H9 (cell line): ENCODE measurements at regions not wholly inside any gene's neighbourhood (a gene's known extent, or its start where the extent isn't known, plus 50 kb on each side); places are given as distances from the start of the nearest gene placed in this dataset.

Source experiments
- DNase-seq: peaks from one replicate; pipeline ENCODE4 v3.0.0-alpha.2; 2017
- H2AFZ ChIP-seq: one replicate; pipeline ENCODE4 v1.6.1; 2013; ENCODE audit warnings: mild to moderate bottlenecking, low read length, control low read depth, moderate library complexity
- H2AK5ac ChIP-seq: 2 replicates; pipeline ENCODE4 v1.6.1; 2013; ENCODE audit warnings: low read length, control low read depth, mixed read lengths; ENCODE audit not compliant: insufficient read length
- H2BK120ac ChIP-seq: one replicate; pipeline ENCODE4 v1.6.1; 2013; ENCODE audit warnings: low read depth, mild to moderate bottlenecking, low read length, control low read depth, inconsistent platforms; ENCODE audit not compliant: poor library complexity, severe bottlenecking
- H2BK12ac ChIP-seq: 2 replicates; pipeline ENCODE4 v1.6.1; 2013; ENCODE audit warnings: low read length, control low read depth, mixed read lengths, low read depth; ENCODE audit not compliant: insufficient read length
- H2BK15ac ChIP-seq: 2 replicates; pipeline ENCODE4 v1.6.1; 2013; ENCODE audit warnings: low read depth, low read length, control low read depth
- H2BK20ac ChIP-seq: one replicate; pipeline ENCODE4 v1.6.1; 2013; ENCODE audit warnings: low read depth, mild to moderate bottlenecking, low read length, control low read depth, inconsistent platforms; ENCODE audit not compliant: poor library complexity, severe bottlenecking
- H2BK5ac ChIP-seq: 2 replicates; pipeline ENCODE4 v1.6.1; 2013; ENCODE audit warnings: low read length, control low read depth, mixed read lengths; ENCODE audit not compliant: insufficient read length
- H3K14ac ChIP-seq: 2 replicates; pipeline ENCODE4 v1.6.1; 2013; ENCODE audit warnings: low read length, control low read depth; ENCODE audit not compliant: insufficient read depth
- H3K18ac ChIP-seq: 2 replicates; pipeline ENCODE4 v1.6.1; 2013; ENCODE audit warnings: low read depth, mild to moderate bottlenecking, mixed read lengths, low read length, control low read depth; ENCODE audit not compliant: insufficient read length
- H3K23ac ChIP-seq: 2 replicates; pipeline ENCODE4 v1.6.1; 2013; ENCODE audit warnings: low read length, control low read depth, mixed read lengths, low read depth; ENCODE audit not compliant: insufficient read length
- H3K23me2 ChIP-seq: 2 replicates; pipeline ENCODE4 v1.6.1; 2013; ENCODE audit warnings: low read depth, mild to moderate bottlenecking, mixed read lengths, low read length, control low read depth; ENCODE audit not compliant: insufficient read length, poor library complexity, severe bottlenecking
- H3K27ac ChIP-seq: 2 replicates; pipeline ENCODE4 v1.5.1; 2013; ENCODE audit warnings: low read length, control low read depth, mixed read lengths, low read depth; ENCODE audit not compliant: insufficient read length
- H3K27me3 ChIP-seq: 2 replicates; pipeline ENCODE4 v1.6.1; 2013; ENCODE audit warnings: low read length, control low read depth, inconsistent platforms; ENCODE audit not compliant: insufficient read depth
- H3K4ac ChIP-seq: 2 replicates; pipeline ENCODE4 v1.6.1; 2013; ENCODE audit warnings: low read depth, mild to moderate bottlenecking, control low read depth, inconsistent platforms, low read length, moderate library complexity
- H3K4me1 ChIP-seq: 2 replicates; pipeline ENCODE4 v1.6.1; 2013; ENCODE audit warnings: low read length, control low read depth, inconsistent platforms; ENCODE audit not compliant: insufficient read depth
- H3K4me2 ChIP-seq: 2 replicates; pipeline ENCODE4 v1.6.1; 2013; ENCODE audit warnings: low read length, control low read depth, mixed read lengths; ENCODE audit not compliant: insufficient read length, insufficient read depth
- H3K56ac ChIP-seq: 2 replicates; pipeline ENCODE4 v1.6.1; 2013; ENCODE audit warnings: low read depth, mild to moderate bottlenecking, mixed read lengths, low read length, control low read depth; ENCODE audit not compliant: insufficient read length
- H3K79me1 ChIP-seq: 2 replicates; pipeline ENCODE4 v1.6.1; 2013; ENCODE audit warnings: low read depth, mild to moderate bottlenecking, moderate library complexity, low read length, control low read depth, inconsistent platforms; ENCODE audit not compliant: insufficient read depth, poor library complexity, severe bottlenecking
- H3K79me2 ChIP-seq: 2 replicates; pipeline ENCODE4 v1.6.1; 2013; ENCODE audit warnings: low read length, control low read depth, inconsistent platforms; ENCODE audit not compliant: insufficient read depth
- H3K9ac ChIP-seq: 2 replicates; pipeline ENCODE4 v1.6.1; 2013; ENCODE audit warnings: low read length, control low read depth, mixed read lengths; ENCODE audit not compliant: insufficient read length; ENCODE audit errors: extremely low read depth
- H3K9me3 ChIP-seq: one replicate; pipeline ENCODE4 v1.6.1; 2013; ENCODE audit warnings: low read depth, low read length, inconsistent platforms; ENCODE audit not compliant: control insufficient read depth
- H3T11ph ChIP-seq: one replicate; pipeline ENCODE4 v1.6.1; 2013; ENCODE audit warnings: mild to moderate bottlenecking, low read length, control low read depth, inconsistent platforms
- H4K20me1 ChIP-seq: one replicate; pipeline ENCODE4 v1.6.1; 2013; ENCODE audit not compliant: control insufficient read depth, insufficient read length, insufficient read depth
- H4K5ac ChIP-seq: 2 replicates; pipeline ENCODE4 v1.6.1; 2013; ENCODE audit warnings: low read depth, mild to moderate bottlenecking, mixed read lengths, low read length, control low read depth; ENCODE audit not compliant: insufficient read length
- H4K8ac ChIP-seq: replicated peaks from 2 replicates; pipeline ENCODE4 v1.6.1; 2013; ENCODE audit warnings: low read length, control low read depth, mixed read lengths, low read depth; ENCODE audit not compliant: insufficient read length
- H4K91ac ChIP-seq: 2 replicates; pipeline ENCODE4 v1.6.1; 2013; ENCODE audit warnings: low read depth, mild to moderate bottlenecking, moderate library complexity, mixed read lengths, low read length, control low read depth; ENCODE audit not compliant: insufficient read length
- H3K27ac Mint-ChIP-seq, 3 experiments: 2 replicates in 2 of 3; 3 replicates in 1 of 3; pipeline ENCODE4 v1.8.0; 2020 to 2021; ENCODE audit warnings: mixed read lengths in 3 of 3, mild to moderate bottlenecking in 1 of 3, moderate library complexity in 1 of 3
- H3K27me3 Mint-ChIP-seq: 2 replicates; pipeline ENCODE4 v1.8.0; 2021; ENCODE audit warnings: low read depth, mild to moderate bottlenecking, moderate library complexity, mixed read lengths
- H3K36me3 Mint-ChIP-seq, 3 experiments: 2 replicates in 2 of 3; 3 replicates in 1 of 3; pipeline ENCODE4 v1.8.0; 2020 to 2021; ENCODE audit warnings: low read depth in 3 of 3, mixed read lengths in 3 of 3; ENCODE audit not compliant: insufficient read depth in 1 of 3
- H3K4me1 Mint-ChIP-seq, 2 experiments: 2 replicates each; pipeline ENCODE4 v1.8.0; 2020; ENCODE audit warnings: mixed read lengths in 2 of 2
- H3K4me3 Mint-ChIP-seq, 2 experiments: 2 replicates in 1 of 2; 3 replicates in 1 of 2; pipeline ENCODE4 v1.8.0; 2020 to 2021; ENCODE audit warnings: mild to moderate bottlenecking in 2 of 2, mixed read lengths in 2 of 2, moderate library complexity in 1 of 2
- H3K9me3 Mint-ChIP-seq, 2 experiments: 2 replicates in 1 of 2; 3 replicates in 1 of 2; pipeline ENCODE4 v1.8.0; 2020; ENCODE audit warnings: mild to moderate bottlenecking in 2 of 2, mixed read lengths in 2 of 2, moderate library complexity in 1 of 2
- CTCF ChIP-seq: fragments of 200-600 bp; sonication (generic); conservative IDR thresholded peaks from 3 replicates; pipeline ENCODE4 v1.8.0; 2021; ENCODE audit warnings: antibody characterized with exemption, mild to moderate bottlenecking
- WGBS: extraction: QIAGEN DNeasy Blood & Tissue Kit; methylation state at CpG from one replicate; pipeline ENCODE4 v1.1.7; 2013; ENCODE audit warnings: missing lambda C conversion rate, low lambda C conversion rate, mixed read lengths; ENCODE audit not compliant: insufficient read length; ENCODE audit errors: extremely low coverage; 5-methylcytosine and 5-hydroxymethylcytosine counted together

- Mint-ChIP-seq H3K27ac (no peak overlapping the region), H3K9me3 (peaks cover 13 to 21% of the 10 kb centered on the region in 2 experiments; a peak in 4 of 5 replicates), H3K36me3 (peaks cover 2 to 28% (median 3%) of the 10 kb centered on the region in 3 experiments; a peak in 5 of 7 replicates), H3K4me1 (no peaks in the 10 kb centered on the region), H3K4me3 (no peak overlapping the region), H3K27me3 (no peaks in the 10 kb centered on the region)
- Histone ChIP-seq H3T11ph (no peak overlapping the region), H4K20me1 (no peaks in the 10 kb centered on the region), H2BK15ac (no peak overlapping the region), H3K23me2 (no peaks in the 10 kb centered on the region), H2AFZ (no peak overlapping the region), H3K9me3 (no peaks in the 10 kb centered on the region), H3K79me2 (no peaks in the 10 kb centered on the region), H3K4me1 (no peaks in the 10 kb centered on the region), H4K5ac (no peak overlapping the region), H3K18ac (no peak overlapping the region), H4K91ac (no peak overlapping the region), H3K56ac (no peak overlapping the region), H2AK5ac (no peak overlapping the region), H3K4ac (no peak overlapping the region), H4K8ac (no peak overlapping the region), H3K4me2 (no peak overlapping the region), H3K79me1 (no peaks in the 10 kb centered on the region), H3K23ac (no peak overlapping the region), H2BK12ac (no peak overlapping the region), H2BK5ac (no peak overlapping the region), H2BK120ac (no peak overlapping the region), H2BK20ac (no peak overlapping the region), H3K14ac (no peak overlapping the region), H3K27ac (no peak overlapping the region), H3K9ac (no peak overlapping the region), H3K27me3 (no peaks in the 10 kb centered on the region)
- no peak for TF ChIP-seq CTCF
- DNase-seq: no peak
- no CpG with 5 or more reads among the region's 1 CpG for WGBS
Observed at GRCh38 chr14:43651896-43652295, 855.2 kb downstream of the FSCB start.
